ENCODE measurements at regions not wholly inside any gene's neighbourhood (a gene's known extent, or its start where the extent isn't known, plus 50 kb on each side); places are given as distances from the start of the nearest gene placed in this dataset.

DNA sequence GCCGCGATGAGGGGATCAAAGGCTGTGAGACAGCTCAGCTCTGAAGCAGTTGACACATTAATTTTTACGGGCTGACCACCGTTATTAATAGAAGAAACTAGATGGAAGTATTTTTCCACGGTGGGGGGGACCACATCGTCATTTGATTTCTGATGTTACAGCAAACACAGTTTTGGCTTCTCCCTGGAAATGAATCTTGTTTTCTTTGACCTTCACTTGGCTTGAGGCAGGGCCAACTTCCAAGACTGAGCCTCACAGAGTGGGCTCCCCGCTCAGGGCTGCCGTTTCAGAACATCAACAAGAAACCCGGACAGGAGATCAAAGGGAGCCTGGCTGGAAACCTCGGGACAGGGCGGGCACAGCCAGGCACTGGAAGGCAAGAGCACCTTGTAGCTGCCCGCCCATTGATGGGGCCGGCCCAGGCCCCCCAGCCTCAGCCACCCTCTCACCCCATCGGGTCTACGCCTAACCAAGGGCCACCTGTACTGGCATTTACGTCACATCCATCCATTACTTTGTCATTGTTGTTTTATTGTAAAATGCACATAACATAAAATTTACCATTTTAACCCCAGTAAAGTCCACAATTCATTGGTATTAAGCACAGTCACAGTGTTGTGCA is 124.6 kb downstream of the C16orf95 start:
- TF ChIP-seq, protein P1, sequence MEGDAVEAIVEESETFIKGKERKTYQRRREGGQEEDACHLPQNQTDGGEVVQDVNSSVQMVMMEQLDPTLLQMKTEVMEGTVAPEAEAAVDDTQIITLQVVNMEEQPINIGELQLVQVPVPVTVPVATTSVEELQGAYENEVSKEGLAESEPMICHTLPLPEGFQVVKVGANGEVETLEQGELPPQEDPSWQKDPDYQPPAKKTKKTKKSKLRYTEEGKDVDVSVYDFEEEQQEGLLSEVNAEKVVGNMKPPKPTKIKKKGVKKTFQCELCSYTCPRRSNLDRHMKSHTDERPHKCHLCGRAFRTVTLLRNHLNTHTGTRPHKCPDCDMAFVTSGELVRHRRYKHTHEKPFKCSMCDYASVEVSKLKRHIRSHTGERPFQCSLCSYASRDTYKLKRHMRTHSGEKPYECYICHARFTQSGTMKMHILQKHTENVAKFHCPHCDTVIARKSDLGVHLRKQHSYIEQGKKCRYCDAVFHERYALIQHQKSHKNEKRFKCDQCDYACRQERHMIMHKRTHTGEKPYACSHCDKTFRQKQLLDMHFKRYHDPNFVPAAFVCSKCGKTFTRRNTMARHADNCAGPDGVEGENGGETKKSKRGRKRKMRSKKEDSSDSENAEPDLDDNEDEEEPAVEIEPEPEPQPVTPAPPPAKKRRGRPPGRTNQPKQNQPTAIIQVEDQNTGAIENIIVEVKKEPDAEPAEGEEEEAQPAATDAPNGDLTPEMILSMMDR (conservative IDR thresholded peaks at IDR 0.05; ENCODE audit: low read depth, low read length), result no peak
- no peak overlapping the region for H3K4me3 ChIP-seq (ENCODE audit: low read length)
- no peak for DNase-seq (ENCODE audit: low read depth)

GRCh38 chr16:87194172-87194571 is 123.0 kb downstream of the C16orf95 start:
- no peak overlapping the region for H3K4me3 ChIP-seq (ENCODE audit: low read length)
- TF ChIP-seq, protein P1 (conservative IDR thresholded peaks at IDR 0.05; ENCODE audit: low read depth, low read length), result no peak
- DNase-seq (ENCODE audit: low read depth), result no peak

DNA sequence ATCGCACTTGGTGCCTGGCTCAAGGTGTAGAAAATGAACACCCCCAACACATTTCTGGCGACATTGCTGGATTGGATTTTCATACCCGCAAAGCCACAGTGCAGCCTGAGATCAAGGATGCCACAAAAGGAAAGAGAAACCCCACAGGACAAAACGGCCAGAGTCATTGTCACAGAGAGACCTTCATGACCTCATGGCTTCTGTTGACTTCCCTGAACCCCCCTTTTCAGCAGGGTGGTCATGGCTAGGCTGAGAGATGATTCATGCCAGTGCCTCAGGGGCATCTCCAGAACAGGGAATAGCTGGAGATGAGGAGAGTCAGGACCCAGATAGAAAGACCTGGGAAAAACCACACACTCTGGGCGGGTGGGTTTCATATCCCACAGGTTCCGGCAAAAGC is 122.0 kb downstream of the C16orf95 start:
- TF ChIP-seq, protein P1 (conservative IDR thresholded peaks at IDR 0.05; ENCODE audit: low read depth, low read length), result no peak
- no peak overlapping the region for H3K4me3 ChIP-seq (ENCODE audit: low read length)
- no peak for DNase-seq (ENCODE audit: low read depth)

DNA sequence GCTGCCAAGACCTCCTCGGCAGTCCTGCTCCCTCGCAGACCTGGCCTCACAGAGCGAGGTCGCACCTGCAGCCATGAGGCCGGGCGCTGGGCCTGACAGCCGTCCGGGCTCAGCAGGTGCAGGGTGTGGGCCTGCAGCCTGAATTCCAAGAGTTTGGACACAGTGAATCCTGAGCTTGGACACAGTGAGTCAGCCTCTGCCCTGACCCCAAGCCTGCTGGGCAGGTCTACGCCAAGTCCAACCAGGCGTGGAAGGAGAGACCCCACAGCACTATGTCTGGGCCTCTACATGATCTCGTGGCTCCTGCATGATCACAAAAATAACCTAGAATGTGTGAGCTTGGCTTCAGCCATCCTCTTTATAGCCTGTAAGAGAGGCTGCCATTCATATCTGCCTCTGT is 121.0 kb downstream of the C16orf95 start:
- no peak overlapping the region for H3K4me3 ChIP-seq (ENCODE audit: low read length)
- no peak for DNase-seq (ENCODE audit: low read depth)
- TF ChIP-seq, protein P1 (conservative IDR thresholded peaks at IDR 0.05; ENCODE audit: low read depth, low read length), result no peak

DNA sequence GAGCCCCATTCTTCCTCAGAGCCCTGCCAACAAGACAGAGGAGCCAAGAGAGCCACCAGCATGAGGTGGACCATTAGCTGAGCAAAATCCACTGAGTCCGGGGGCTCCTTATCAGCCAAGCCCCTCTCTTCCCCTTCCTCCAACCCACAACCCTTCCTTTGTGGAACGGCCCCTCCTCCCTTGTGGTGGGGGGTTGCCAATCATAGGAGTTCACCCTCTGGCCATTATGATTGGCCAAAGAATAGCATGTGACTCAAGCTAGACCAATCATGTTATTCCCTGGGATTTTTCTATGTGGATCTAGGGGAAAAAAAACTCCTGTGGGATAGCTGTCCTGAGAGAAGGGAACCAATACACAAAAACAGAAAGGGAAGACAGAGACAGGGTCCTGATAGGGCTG is 120.5 kb downstream of the C16orf95 start:
- DNase-seq (ENCODE audit: low read depth), result no peak
- H3K4me3 ChIP-seq (ENCODE audit: low read length), result no peak overlapping the region
- TF ChIP-seq, protein P1 (conservative IDR thresholded peaks at IDR 0.05; ENCODE audit: low read depth, low read length), result no peak

- no peak for DNase-seq (ENCODE audit: low read depth)
- TF ChIP-seq, protein P1 (conservative IDR thresholded peaks at IDR 0.05; ENCODE audit: low read depth, low read length), result no peak
- H3K4me3 ChIP-seq (ENCODE audit: low read length), result no peak overlapping the region
Observed at GRCh38 chr16:87198328-87198832, 118.8 kb downstream of the C16orf95 start.

DNA sequence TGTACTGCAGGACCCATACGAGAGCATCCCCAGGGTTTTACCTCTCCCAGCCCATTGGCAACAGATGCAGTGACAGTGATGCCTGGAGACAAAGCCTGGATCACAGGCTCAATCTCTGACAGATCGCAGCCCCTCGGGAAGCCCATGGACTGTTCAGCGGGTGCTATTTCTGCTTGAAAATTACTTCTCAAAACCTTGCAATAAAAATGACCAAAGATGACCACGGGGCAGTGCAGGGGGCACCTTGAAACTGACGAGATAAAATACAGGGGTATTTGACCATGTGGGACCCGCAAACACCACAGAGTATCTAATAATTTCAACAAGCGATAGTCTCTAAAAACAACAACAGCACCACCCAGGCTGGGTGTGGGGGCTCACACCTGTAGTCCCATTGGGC is 118.3 kb downstream of the C16orf95 start:
- TF ChIP-seq, protein P1 (conservative IDR thresholded peaks at IDR 0.05; ENCODE audit: low read depth, low read length), result no peak
- no peak for DNase-seq (ENCODE audit: low read depth)
- H3K4me3 ChIP-seq (ENCODE audit: low read length), result no peak overlapping the region
